ENCODE measurements at regions not wholly inside any gene's neighbourhood (a gene's known extent, or its start where the extent isn't known, plus 50 kb on each side); places are given as distances from the start of the nearest gene placed in this dataset.

DNA sequence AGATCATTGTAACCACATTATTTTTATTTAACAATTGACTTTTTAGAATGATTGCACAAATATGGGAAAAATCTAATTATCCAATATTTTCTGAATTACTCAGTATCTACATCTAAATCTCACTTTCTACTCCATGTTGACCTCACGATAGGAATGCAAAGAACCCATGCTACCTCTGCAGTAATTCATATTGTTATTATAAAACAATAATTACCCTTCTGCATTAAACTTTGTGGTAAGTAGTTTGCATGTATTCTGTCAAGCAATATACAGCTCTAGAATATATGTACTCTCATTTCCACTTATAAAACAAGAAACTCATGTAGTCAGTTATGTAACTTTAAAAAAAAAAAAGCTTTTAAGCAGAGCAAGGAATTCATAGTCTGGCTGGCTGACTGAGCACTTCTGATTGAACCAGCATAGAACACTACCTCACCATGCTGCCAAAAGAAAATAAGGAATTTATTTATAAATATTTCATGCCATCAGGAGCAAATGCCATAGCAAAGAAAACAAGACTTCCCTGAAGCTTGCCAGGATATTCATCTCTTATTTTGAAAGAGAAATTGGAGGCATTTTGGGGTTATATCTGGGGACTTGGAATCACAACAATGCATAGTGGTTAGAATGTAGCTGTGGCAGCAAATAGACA is 895.7 kb downstream of the XPNPEP1 start:
- TF ChIP-seq ESRRA (CRISPR knock-in tag; IDR thresholded peaks at IDR 0.05; ENCODE audit: borderline replicate concordance), result no peak
- TF ChIP-seq, protein P1, sequence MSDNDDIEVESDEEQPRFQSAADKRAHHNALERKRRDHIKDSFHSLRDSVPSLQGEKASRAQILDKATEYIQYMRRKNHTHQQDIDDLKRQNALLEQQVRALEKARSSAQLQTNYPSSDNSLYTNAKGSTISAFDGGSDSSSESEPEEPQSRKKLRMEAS (CRISPR knock-in tag; IDR thresholded peaks at IDR 0.05), result no peak
- TF ChIP-seq, protein P2, sequence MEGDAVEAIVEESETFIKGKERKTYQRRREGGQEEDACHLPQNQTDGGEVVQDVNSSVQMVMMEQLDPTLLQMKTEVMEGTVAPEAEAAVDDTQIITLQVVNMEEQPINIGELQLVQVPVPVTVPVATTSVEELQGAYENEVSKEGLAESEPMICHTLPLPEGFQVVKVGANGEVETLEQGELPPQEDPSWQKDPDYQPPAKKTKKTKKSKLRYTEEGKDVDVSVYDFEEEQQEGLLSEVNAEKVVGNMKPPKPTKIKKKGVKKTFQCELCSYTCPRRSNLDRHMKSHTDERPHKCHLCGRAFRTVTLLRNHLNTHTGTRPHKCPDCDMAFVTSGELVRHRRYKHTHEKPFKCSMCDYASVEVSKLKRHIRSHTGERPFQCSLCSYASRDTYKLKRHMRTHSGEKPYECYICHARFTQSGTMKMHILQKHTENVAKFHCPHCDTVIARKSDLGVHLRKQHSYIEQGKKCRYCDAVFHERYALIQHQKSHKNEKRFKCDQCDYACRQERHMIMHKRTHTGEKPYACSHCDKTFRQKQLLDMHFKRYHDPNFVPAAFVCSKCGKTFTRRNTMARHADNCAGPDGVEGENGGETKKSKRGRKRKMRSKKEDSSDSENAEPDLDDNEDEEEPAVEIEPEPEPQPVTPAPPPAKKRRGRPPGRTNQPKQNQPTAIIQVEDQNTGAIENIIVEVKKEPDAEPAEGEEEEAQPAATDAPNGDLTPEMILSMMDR (IDR thresholded peaks at IDR 0.05), result no peak
- TF ChIP-seq, protein P3, sequence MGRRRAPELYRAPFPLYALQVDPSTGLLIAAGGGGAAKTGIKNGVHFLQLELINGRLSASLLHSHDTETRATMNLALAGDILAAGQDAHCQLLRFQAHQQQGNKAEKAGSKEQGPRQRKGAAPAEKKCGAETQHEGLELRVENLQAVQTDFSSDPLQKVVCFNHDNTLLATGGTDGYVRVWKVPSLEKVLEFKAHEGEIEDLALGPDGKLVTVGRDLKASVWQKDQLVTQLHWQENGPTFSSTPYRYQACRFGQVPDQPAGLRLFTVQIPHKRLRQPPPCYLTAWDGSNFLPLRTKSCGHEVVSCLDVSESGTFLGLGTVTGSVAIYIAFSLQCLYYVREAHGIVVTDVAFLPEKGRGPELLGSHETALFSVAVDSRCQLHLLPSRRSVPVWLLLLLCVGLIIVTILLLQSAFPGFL (CRISPR knock-in tag; IDR thresholded peaks at IDR 0.05; ENCODE audit: borderline replicate concordance), result no peak
- TF ChIP-seq, protein P4, sequence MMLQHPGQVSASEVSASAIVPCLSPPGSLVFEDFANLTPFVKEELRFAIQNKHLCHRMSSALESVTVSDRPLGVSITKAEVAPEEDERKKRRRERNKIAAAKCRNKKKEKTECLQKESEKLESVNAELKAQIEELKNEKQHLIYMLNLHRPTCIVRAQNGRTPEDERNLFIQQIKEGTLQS (CRISPR knock-in tag; conservative IDR thresholded peaks at IDR 0.05), result no peak
- TF ChIP-seq, protein P5, sequence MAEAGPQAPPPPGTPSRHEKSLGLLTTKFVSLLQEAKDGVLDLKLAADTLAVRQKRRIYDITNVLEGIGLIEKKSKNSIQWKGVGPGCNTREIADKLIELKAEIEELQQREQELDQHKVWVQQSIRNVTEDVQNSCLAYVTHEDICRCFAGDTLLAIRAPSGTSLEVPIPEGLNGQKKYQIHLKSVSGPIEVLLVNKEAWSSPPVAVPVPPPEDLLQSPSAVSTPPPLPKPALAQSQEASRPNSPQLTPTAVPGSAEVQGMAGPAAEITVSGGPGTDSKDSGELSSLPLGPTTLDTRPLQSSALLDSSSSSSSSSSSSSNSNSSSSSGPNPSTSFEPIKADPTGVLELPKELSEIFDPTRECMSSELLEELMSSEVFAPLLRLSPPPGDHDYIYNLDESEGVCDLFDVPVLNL (CRISPR knock-in tag; IDR thresholded peaks at IDR 0.05; ENCODE audit: borderline replicate concordance, low read depth), result no peak
- no peak for TF ChIP-seq TEAD4 (CRISPR knock-in tag; IDR thresholded peaks at IDR 0.05)

All from WTC11 (cell line).